ENCODE measurements at regions not wholly inside any gene's neighbourhood (a gene's known extent, or its start where the extent isn't known, plus 50 kb on each side); places are given as distances from the start of the nearest gene placed in this dataset.

- TF ChIP-seq CTCF (IDR thresholded peaks at IDR 0.05) (no peak), POLR2A (IDR thresholded peaks at IDR 0.05) (no peak)
Measured at GRCh38 chr4:75110061-75110460, 177.1 kb downstream of the PARM1 start.

Data from testis (tissue), 2 donors.